GM12878 (cell line): ENCODE measurements at regions not wholly inside any gene's neighbourhood (a gene's known extent, or its start where the extent isn't known, plus 50 kb on each side); places are given as distances from the start of the nearest gene placed in this dataset.

Experiments used
- ATAC-seq: fragments of 200-7000 bp; cut with Tn5 transposase; 3 replicates; pipeline ENCODE4 v1.9.1; 2020; ENCODE audit warnings: mild to moderate bottlenecking, moderate library complexity
- BruUV-seq: library from RNA; stranded (reverse); fragments of 400-500 nt; replicated peaks from 2 replicates; lab custom pipeline; 2021; lab: Mats Ljungman, UMichigan
- CTCF ChIA-PET: fragments of 300-600 bp; sonication (Branson Sonifier 250); formaldehyde crosslinking; extraction: SDS; loops from one replicate; lab custom pipeline; 2021; ENCODE audit warnings: inconsistent platforms; lab: Yijun Ruan, JAX
- POLR2A ChIA-PET: fragments of 350-600 bp; formaldehyde crosslinking; extraction: SDS; loops from one replicate; lab custom pipeline; 2021; ENCODE audit warnings: inconsistent platforms; lab: Charles Lee
- RAD21 ChIA-PET: fragments of 300-600 bp; sonication (Branson Sonifier 250); formaldehyde crosslinking; loops from one replicate; lab custom pipeline; 2023; ENCODE audit warnings: antibody characterized with exemption; ENCODE audit not compliant: unreplicated experiment; lab: Charles Lee
- SMC1A ChIA-PET: fragments of 300-600 bp; sonication (Branson Sonifier 250); formaldehyde crosslinking; loops from one replicate; lab custom pipeline; 2023; ENCODE audit not compliant: unreplicated experiment, uncharacterized antibody; lab: Charles Lee
- DNase-seq: peaks from one replicate; pipeline ENCODE4 v3.0.0-alpha.2; 2011; ENCODE audit warnings: low read depth, low spot score
- FAIRE-seq: peaks from 3 replicates; lab custom pipeline; 2011; peaks lifted over from hg19 to GRCh38; lab: Jason Lieb, UNC
- H2AFZ ChIP-seq: 2 replicates; pipeline ENCODE4 v1.6.0; 2011; ENCODE audit warnings: low read depth, low read length, control low read depth; ENCODE audit not compliant: control insufficient read depth
- H3K27ac ChIP-seq: 2 replicates; pipeline ENCODE4 v1.5.1; 2011; ENCODE audit warnings: control low read depth; ENCODE audit not compliant: control insufficient read depth, insufficient read depth
- H3K27me3 ChIP-seq, 2 experiments: replicated peaks in 1 of 2; 2 replicates each; pipeline versions ENCODE4 v1.6.0 to v1.6.1; 2011; ENCODE audit warnings: low read length in 1 of 2; ENCODE audit not compliant: control insufficient read depth in 2 of 2, insufficient read depth in 2 of 2
- H3K36me3 ChIP-seq, 2 experiments: 2 replicates each; pipeline ENCODE4 v1.5.1; 2011; ENCODE audit warnings: low read length in 1 of 2; ENCODE audit not compliant: control insufficient read depth in 2 of 2, insufficient read depth in 2 of 2
- H3K4me1 ChIP-seq: 2 replicates; pipeline ENCODE4 v1.6.1; 2011; ENCODE audit warnings: mild to moderate bottlenecking, low read length, moderate library complexity, mixed read lengths; ENCODE audit not compliant: control insufficient read depth, insufficient read depth
- H3K4me2 ChIP-seq: 2 replicates; pipeline ENCODE4 v1.6.0; 2011; ENCODE audit warnings: control low read depth; ENCODE audit not compliant: control insufficient read depth, insufficient read depth
- H3K4me3 ChIP-seq: fragments of 200-600 bp; sonication (generic); 2 replicates; pipeline ENCODE4 v1.5.1; 2016
- H3K79me2 ChIP-seq: 2 replicates; pipeline ENCODE4 v1.6.0; 2011; ENCODE audit warnings: low read length; ENCODE audit not compliant: control insufficient read depth, insufficient read depth
- H3K9ac ChIP-seq: 2 replicates; pipeline ENCODE4 v1.8.0; 2011; ENCODE audit warnings: low read length, control low read depth, mixed read lengths; ENCODE audit not compliant: control insufficient read depth, insufficient read depth
- H3K9me3 ChIP-seq: replicated peaks from 3 replicates; pipeline ENCODE4 v1.5.1; 2011; ENCODE audit warnings: mild to moderate bottlenecking, low read length; ENCODE audit not compliant: control insufficient read depth, insufficient read depth
- H4K20me1 ChIP-seq: 2 replicates; pipeline ENCODE4 v1.6.0; 2011; ENCODE audit not compliant: control insufficient read depth, insufficient read depth
- BRCA1 ChIP-seq: IDR thresholded peaks from 2 replicates; pipeline ENCODE4 v1.6.1; 2011; ENCODE audit warnings: low read depth, low read length, improper control_type of control experiment
- ETV6 ChIP-seq, 2 experiments: fragments of 450-650 bp in 1 of 2; IDR thresholded peaks in 1 of 2; conservative IDR thresholded peaks in 1 of 2; 2 replicates each; pipeline ENCODE4 v1.6.1; 2014; ENCODE audit warnings: antibody characterized with exemption in 1 of 2, borderline replicate concordance in 1 of 2, low read depth in 1 of 2, mild to moderate bottlenecking in 1 of 2, moderate library complexity in 1 of 2
- GATAD2B ChIP-seq: fragments of 450-650 bp; conservative IDR thresholded peaks from 2 replicates; pipeline ENCODE4 v1.6.1; 2017; ENCODE audit warnings: low read depth, mild to moderate bottlenecking, moderate library complexity
- HDGF ChIP-seq: fragments of 450-650 bp; IDR thresholded peaks from 2 replicates; pipeline ENCODE4 v1.6.1; 2016; ENCODE audit warnings: antibody characterized with exemption
- JUNB ChIP-seq: IDR thresholded peaks from 2 replicates; pipeline ENCODE4 v1.6.1; 2016; ENCODE audit warnings: antibody characterized with exemption, mild to moderate bottlenecking
- JUND ChIP-seq: IDR thresholded peaks from 2 replicates; pipeline ENCODE4 v1.6.1; 2012; ENCODE audit warnings: low read depth, mild to moderate bottlenecking, low read length, improper control_type of control experiment, moderate library complexity
- NFXL1 ChIP-seq: fragments of 450-650 bp; IDR thresholded peaks from 2 replicates; pipeline ENCODE4 v1.6.1; 2017; ENCODE audit warnings: antibody characterized with exemption, mild to moderate bottlenecking, borderline replicate concordance
- NRF1 ChIP-seq: conservative IDR thresholded peaks from 2 replicates; pipeline ENCODE4 v1.6.1; 2011; ENCODE audit warnings: mild to moderate bottlenecking, low read depth, low read length, improper control_type of control experiment
- PML ChIP-seq: IDR thresholded peaks from 2 replicates; pipeline ENCODE4 v1.6.1; 2012; ENCODE audit warnings: low read length, inconsistent platforms
- RUNX3 ChIP-seq: IDR thresholded peaks from 2 replicates; pipeline ENCODE4 v1.6.1; 2012; ENCODE audit warnings: low read length, inconsistent platforms
- SREBF1 ChIP-seq: IDR thresholded peaks from 2 replicates; pipeline ENCODE4 v1.6.1; 2012; ENCODE audit warnings: mild to moderate bottlenecking, low read length
- TARDBP ChIP-seq: IDR thresholded peaks from 2 replicates; pipeline ENCODE4 v1.6.1; 2016; ENCODE audit warnings: borderline replicate concordance
- TCF3 ChIP-seq: IDR thresholded peaks from 2 replicates; pipeline ENCODE4 v1.6.1; 2012; ENCODE audit warnings: low read depth, mild to moderate bottlenecking, low read length, borderline replicate concordance; ENCODE audit not compliant: insufficient read depth
- WRNIP1 ChIP-seq: IDR thresholded peaks from 2 replicates; pipeline ENCODE4 v1.6.1; 2011; ENCODE audit warnings: low read depth, low read length, improper control_type of control experiment, borderline replicate concordance
- ZNF622 ChIP-seq: fragments of 450-650 bp; IDR thresholded peaks from 2 replicates; pipeline ENCODE4 v1.6.1; 2017; ENCODE audit warnings: mild to moderate bottlenecking, inconsistent platforms
- ZSCAN29 ChIP-seq: fragments of 450-650 bp; IDR thresholded peaks from 2 replicates; pipeline ENCODE4 v1.6.1; 2017; ENCODE audit warnings: mild to moderate bottlenecking, moderate library complexity
- ZZZ3 ChIP-seq: IDR thresholded peaks from 2 replicates; pipeline ENCODE4 v1.6.1; 2011; ENCODE audit warnings: low read depth; ENCODE audit not compliant: control insufficient read depth, insufficient read length
- WGBS: methylation state at CpG from one replicate; pipeline ENCODE4 v1.1.6; 2016; ENCODE audit warnings: low lambda C conversion rate; ENCODE audit not compliant: insufficient replicate concordance, insufficient coverage; ENCODE audit errors: missing lambda C conversion rate; 5-methylcytosine and 5-hydroxymethylcytosine counted together
- in situ Hi-C: fragments of 300-500 bp; cut with MboI; formaldehyde crosslinking; loops from 9 replicates; pipeline ENCODE4 v1.14.3; 2018; ENCODE audit warnings: mixed read lengths
- intact Hi-C: fragments of 100-400 bp; cut with micrococcal nuclease; formaldehyde crosslinking; loops from one replicate; pipeline ENCODE4 v1.14.2; 2022; ENCODE audit not compliant: unreplicated experiment
- TF ChIP-seq, protein P1 (sequence below): IDR thresholded peaks from 2 replicates; pipeline ENCODE4 v1.6.1; 2011; ENCODE audit warnings: borderline replicate concordance, low read depth, mild to moderate bottlenecking, moderate library complexity, mixed read lengths, low read length; ENCODE audit not compliant: insufficient read depth; ENCODE audit errors: extremely low read length
- TF ChIP-seq, protein P2 (sequence below): fragments of 450-650 bp; IDR thresholded peaks from 2 replicates; pipeline ENCODE4 v1.6.1; 2016; ENCODE audit warnings: mild to moderate bottlenecking

DNA sequence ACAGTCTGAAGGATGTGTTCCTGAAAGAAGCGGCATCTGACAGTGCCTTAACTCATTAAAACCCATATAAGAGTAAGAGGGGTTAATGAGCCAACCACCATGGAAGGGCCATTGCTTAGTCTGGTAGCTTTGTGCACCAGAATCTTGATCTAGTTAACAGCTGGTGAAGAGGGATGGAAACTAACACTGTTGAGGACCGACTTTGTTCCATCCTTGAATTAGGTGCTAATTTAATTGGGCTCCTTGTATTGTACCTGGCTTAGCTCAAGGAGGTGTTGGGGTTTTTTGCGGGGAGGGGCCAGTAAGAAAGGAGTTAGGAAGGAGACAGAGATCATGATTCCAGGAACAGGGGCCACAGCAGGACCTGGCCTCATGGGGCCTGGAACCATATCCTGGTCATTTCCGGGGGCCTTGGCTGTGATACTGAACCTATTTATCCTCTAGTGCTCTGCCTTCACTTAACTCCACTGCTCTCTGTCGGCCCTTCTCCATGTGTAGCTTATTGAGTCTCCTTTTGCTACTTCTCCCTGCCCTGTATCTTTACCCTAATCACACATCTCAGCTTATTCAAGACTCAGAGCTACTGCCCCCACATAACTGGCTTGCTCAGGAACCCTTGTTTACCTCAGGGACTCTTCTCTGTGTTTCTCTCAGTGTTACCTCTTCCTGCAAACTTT is 93.0 kb downstream of the RPL22L1 start:
- ChIA-PET RAD21 (no interaction called here), POLR2A (no interaction called here), CTCF (interaction anchor here (0.6 kb wide), 1 partner anchor 35 kb away, joined by 3 read pairs; no protein-coding TSS in a partner anchor), SMC1A (no interaction called here)
- no peak for ATAC-seq
- Histone ChIP-seq H2AFZ (no peak overlapping the region), H3K9me3 (no peaks in the 10 kb centered on the region; the same call in 2 of the 3 replicates), H3K36me3 (no peaks in the 10 kb centered on the region), H3K27me3 (peaks cover 0 to 6% of the 10 kb centered on the region in 2 experiments; a peak in 3 of 4 replicates), H3K9ac (no peak overlapping the region), H3K79me2 (no peaks in the 10 kb centered on the region), H3K4me2 (no peak overlapping the region), H4K20me1 (no peaks in the 10 kb centered on the region), H3K4me3 (no peak overlapping the region), H3K27ac (no peak overlapping the region), H3K4me1 (no peaks in the 10 kb centered on the region)
- FAIRE-seq, result no peak
- in situ Hi-C loops, result no loop called here
- DNase-seq, result no peak
- TF ChIP-seq WRNIP1, result no peak
- TF ChIP-seq, protein P1, sequence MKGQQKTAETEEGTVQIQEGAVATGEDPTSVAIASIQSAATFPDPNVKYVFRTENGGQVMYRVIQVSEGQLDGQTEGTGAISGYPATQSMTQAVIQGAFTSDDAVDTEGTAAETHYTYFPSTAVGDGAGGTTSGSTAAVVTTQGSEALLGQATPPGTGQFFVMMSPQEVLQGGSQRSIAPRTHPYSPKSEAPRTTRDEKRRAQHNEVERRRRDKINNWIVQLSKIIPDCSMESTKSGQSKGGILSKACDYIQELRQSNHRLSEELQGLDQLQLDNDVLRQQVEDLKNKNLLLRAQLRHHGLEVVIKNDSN, result no peak
- TF ChIP-seq ZNF622, result no peak
- TF ChIP-seq, protein P2, sequence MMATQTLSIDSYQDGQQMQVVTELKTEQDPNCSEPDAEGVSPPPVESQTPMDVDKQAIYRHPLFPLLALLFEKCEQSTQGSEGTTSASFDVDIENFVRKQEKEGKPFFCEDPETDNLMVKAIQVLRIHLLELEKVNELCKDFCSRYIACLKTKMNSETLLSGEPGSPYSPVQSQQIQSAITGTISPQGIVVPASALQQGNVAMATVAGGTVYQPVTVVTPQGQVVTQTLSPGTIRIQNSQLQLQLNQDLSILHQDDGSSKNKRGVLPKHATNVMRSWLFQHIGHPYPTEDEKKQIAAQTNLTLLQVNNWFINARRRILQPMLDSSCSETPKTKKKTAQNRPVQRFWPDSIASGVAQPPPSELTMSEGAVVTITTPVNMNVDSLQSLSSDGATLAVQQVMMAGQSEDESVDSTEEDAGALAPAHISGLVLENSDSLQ, result no peak
- TF ChIP-seq ETV6 (conservative IDR thresholded peaks at IDR 0.05 in 1 of 2, IDR thresholded peaks at IDR 0.05 in 1 of 2; ENCODE audit: borderline replicate concordance in 1 of 2, low read depth in 1 of 2), result no peak
- TF ChIP-seq ZSCAN29, result no peak
- no peak for TF ChIP-seq ZZZ3
- no peak for TF ChIP-seq RUNX3
- TF ChIP-seq BRCA1, result no peak
- no peak for TF ChIP-seq NFXL1
- no peak for TF ChIP-seq SREBF1
- TF ChIP-seq TARDBP, result no peak
- TF ChIP-seq TCF3, result no peak
- TF ChIP-seq JUNB, result no peak
- TF ChIP-seq PML, result no peak
- TF ChIP-seq HDGF, result no peak
- no peak for TF ChIP-seq NRF1
- TF ChIP-seq JUND, result no peak
- no peak for TF ChIP-seq GATAD2B
- no TSS peak for BruUV-seq
- 43% methylated on average over 5 of the region's 5 CpGs for WGBS
- intact Hi-C loops, result no loop called here
